ENCODE measurements at regions not wholly inside any gene's neighbourhood (a gene's known extent, or its start where the extent isn't known, plus 50 kb on each side); places are given as distances from the start of the nearest gene placed in this dataset.

DNA sequence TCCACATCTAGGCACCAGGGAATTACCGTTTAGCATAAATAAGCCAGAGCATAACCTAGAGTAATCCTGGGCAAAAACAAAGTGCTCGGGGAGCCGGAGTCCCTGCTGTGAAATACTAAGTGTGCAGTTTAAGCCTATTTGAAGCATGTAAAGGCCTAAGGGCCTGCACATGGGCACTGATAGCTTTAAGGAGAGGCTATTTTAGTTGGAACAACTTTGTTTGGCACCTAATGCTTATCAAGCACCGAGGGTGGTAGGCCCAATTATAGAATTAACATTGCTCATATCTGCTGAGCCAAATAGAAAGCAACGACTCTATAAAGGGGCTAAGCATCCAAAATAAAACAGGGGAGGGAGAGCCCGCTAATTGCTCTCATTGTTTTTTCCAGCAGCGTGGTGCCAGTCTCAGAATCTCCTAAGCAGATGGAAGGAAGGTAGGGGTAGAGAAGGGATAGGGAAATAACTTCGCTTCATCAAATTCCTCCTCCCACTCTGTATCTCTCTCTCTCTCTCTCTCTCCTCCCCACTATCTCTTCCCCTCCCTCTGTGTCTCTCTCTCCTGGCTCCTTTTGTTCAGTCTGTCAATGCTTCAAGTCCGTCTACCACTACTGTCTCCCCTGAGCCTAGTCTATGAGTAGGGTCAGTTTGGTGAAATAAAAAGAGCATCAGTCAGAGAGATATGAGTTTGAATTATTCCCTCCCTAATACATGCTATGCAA lies 292.8 kb downstream of the NXPE2 start:
- TF ChIP-seq, protein P1, sequence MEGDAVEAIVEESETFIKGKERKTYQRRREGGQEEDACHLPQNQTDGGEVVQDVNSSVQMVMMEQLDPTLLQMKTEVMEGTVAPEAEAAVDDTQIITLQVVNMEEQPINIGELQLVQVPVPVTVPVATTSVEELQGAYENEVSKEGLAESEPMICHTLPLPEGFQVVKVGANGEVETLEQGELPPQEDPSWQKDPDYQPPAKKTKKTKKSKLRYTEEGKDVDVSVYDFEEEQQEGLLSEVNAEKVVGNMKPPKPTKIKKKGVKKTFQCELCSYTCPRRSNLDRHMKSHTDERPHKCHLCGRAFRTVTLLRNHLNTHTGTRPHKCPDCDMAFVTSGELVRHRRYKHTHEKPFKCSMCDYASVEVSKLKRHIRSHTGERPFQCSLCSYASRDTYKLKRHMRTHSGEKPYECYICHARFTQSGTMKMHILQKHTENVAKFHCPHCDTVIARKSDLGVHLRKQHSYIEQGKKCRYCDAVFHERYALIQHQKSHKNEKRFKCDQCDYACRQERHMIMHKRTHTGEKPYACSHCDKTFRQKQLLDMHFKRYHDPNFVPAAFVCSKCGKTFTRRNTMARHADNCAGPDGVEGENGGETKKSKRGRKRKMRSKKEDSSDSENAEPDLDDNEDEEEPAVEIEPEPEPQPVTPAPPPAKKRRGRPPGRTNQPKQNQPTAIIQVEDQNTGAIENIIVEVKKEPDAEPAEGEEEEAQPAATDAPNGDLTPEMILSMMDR (IDR thresholded peaks at IDR 0.05) = no peak
- ATAC-seq (peak; percentile 38 to 92 (median 86)), DNase-seq (no peak)
- H3K27me3 ChIP-seq = no peaks in the 10 kb centered on the region
- no peaks in the 10 kb centered on the region for H3K36me3 ChIP-seq
- H3K27ac ChIP-seq = peak overlapping the region in 6 of 10 donors; percentile 35 to 62 (median 53)
- 35 to 61% methylated on average over 9 of the region's 9 CpGs for WGBS, 2 donors
- H3K9me3 ChIP-seq = no peaks in the 10 kb centered on the region
- peaks cover 0 to 16% (median 0%) of the 10 kb centered on the region in 9 donors for H3K4me1 ChIP-seq
- H3K4me3 ChIP-seq = no peak overlapping the region
- intact Hi-C loops (cut with DNase I) = no loop called here

- Histone ChIP-seq H3K4me3 (no peak overlapping the region), H3K4me1 (peaks cover 0 to 16% (median 0%) of the 10 kb centered on the region in 9 donors), H3K27ac (peak overlapping the region in 1 of 10 donors; percentile 35), H3K36me3 (no peaks in the 10 kb centered on the region), H3K9me3 (no peaks in the 10 kb centered on the region), H3K27me3 (no peaks in the 10 kb centered on the region)
- TF ChIP-seq, protein P1 (IDR thresholded peaks at IDR 0.05) = no peak
- WGBS, 2 donors = 43% methylated on average over 2 of the region's 2 CpGs
- intact Hi-C loops (cut with DNase I) = no loop called here
- DNase-seq (no peak), ATAC-seq (no peak)
Measured at GRCh38 chr11:114972105-114972504, 293.8 kb downstream of the NXPE2 start.

DNA sequence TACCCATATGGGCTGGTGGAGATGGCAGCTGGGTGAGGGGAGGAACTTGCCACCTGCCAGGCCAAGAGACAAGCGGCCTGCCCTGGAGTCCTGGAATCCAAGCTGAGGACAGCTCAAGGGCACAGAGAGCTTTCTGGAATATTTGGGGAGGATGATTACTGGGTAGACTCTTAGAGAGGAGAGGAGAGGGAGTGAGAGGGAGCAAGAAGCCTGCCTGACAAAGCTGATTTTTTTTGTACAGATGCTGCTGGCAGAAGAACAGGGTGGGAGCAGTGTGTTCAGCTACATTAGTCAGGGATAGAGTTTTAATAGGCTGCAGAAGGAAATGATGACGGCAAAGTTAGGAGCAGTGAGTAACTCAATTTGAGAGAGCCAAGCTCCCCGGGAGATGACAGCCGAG lies 299.3 kb downstream of the NXPE2 start:
- no peaks in the 10 kb centered on the region for H3K9me3 ChIP-seq
- intact Hi-C loops (cut with DNase I) = no loop called here
- no peak overlapping the region for H3K27ac ChIP-seq
- ATAC-seq (peak in 1 of 8 donors; percentile 53), DNase-seq (no peak)
- TF ChIP-seq, protein P1 (IDR thresholded peaks at IDR 0.05) = no peak
- no peak overlapping the region for H3K4me3 ChIP-seq
- H3K27me3 ChIP-seq = no peaks in the 10 kb centered on the region
- WGBS, 2 donors = 47 to 62% methylated on average over 4 of the region's 4 CpGs
- H3K4me1 ChIP-seq = no peaks in the 10 kb centered on the region
- H3K36me3 ChIP-seq = no peaks in the 10 kb centered on the region

DNA sequence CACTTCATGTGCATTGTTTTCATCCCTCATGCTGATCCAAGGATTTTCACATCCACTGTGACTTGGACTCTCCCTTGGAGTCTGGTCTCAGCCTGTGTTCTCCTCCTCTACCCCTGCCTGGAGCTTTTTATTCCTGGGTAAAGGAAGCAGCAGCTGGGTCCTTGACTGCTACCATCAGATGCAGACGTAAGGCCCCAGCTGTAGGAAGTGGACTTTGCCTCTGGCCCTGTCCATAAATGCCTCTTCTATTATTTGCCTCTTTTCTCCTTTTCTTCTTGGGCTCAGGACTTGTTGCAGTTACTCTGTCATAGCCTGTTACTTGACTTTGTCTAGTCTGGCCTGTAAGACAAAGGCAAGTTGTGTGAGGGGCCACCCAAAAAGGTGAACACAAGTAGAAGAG lies 303.8 kb downstream of the NXPE2 start:
- Histone ChIP-seq H3K4me1 (no peaks in the 10 kb centered on the region), H3K9me3 (no peaks in the 10 kb centered on the region), H3K36me3 (no peaks in the 10 kb centered on the region), H3K4me3 (no peak overlapping the region), H3K27me3 (no peaks in the 10 kb centered on the region), H3K27ac (no peak overlapping the region)
- 49 to 60% methylated on average over 1 of the region's 1 CpG for WGBS, 2 donors
- DNase-seq = no peak
- TF ChIP-seq, protein P1 (IDR thresholded peaks at IDR 0.05) = no peak
- intact Hi-C loops (cut with DNase I) = no loop called here
- no peak for ATAC-seq

All from heart right ventricle (tissue), 16 donors.